HEK293T (cell line): ENCODE measurements at regions not wholly inside any gene's neighbourhood (a gene's known extent, or its start where the extent isn't known, plus 50 kb on each side); places are given as distances from the start of the nearest gene placed in this dataset.

Experiments used
- ARNT ChIP-seq: fragments of 450-650 bp; IDR thresholded peaks from 2 replicates; pipeline ENCODE4 v1.6.1; 2017; ENCODE audit warnings: mild to moderate bottlenecking
- BHLHE40 ChIP-seq: fragments of 450-650 bp; IDR thresholded peaks from 2 replicates; pipeline ENCODE4 v1.6.1; 2016; ENCODE audit warnings: mild to moderate bottlenecking, moderate library complexity, borderline replicate concordance
- CTBP1 ChIP-seq: fragments of 450-650 bp; IDR thresholded peaks from 2 replicates; pipeline ENCODE4 v1.6.1; 2016; ENCODE audit warnings: borderline replicate concordance
- ELF4 ChIP-seq: fragments of 450-650 bp; IDR thresholded peaks from 2 replicates; pipeline ENCODE4 v1.6.1; 2017; ENCODE audit warnings: antibody characterized with exemption
- FOXM1 ChIP-seq: fragments of 450-650 bp; IDR thresholded peaks from 2 replicates; pipeline ENCODE4 v1.6.1; 2017; ENCODE audit warnings: mild to moderate bottlenecking, borderline replicate concordance
- HDGF ChIP-seq: fragments of 450-650 bp; IDR thresholded peaks from 2 replicates; pipeline ENCODE4 v1.6.1; 2017; ENCODE audit warnings: antibody characterized with exemption, borderline replicate concordance
- L3MBTL2 ChIP-seq: fragments of 450-650 bp; conservative IDR thresholded peaks from 2 replicates; pipeline ENCODE4 v1.6.1; 2016; ENCODE audit warnings: mild to moderate bottlenecking
- LEF1 ChIP-seq: fragments of 450-650 bp; IDR thresholded peaks from 2 replicates; pipeline ENCODE4 v1.6.1; 2017; ENCODE audit warnings: mild to moderate bottlenecking, borderline replicate concordance
- NFRKB ChIP-seq: fragments of 450-650 bp; IDR thresholded peaks from 2 replicates; pipeline ENCODE4 v1.6.1; 2016; ENCODE audit warnings: mild to moderate bottlenecking, moderate library complexity
- SP1 ChIP-seq: fragments of 450-650 bp; IDR thresholded peaks from 2 replicates; pipeline ENCODE4 v1.6.1; 2017
- TARDBP ChIP-seq: fragments of 450-650 bp; IDR thresholded peaks from 2 replicates; pipeline ENCODE4 v1.6.1; 2016
- ZNF384 ChIP-seq: fragments of 450-650 bp; IDR thresholded peaks from 2 replicates; pipeline ENCODE4 v1.6.1; 2016
- TF ChIP-seq, protein P1 (sequence below): fragments of 450-650 bp; IDR thresholded peaks from 2 replicates; pipeline ENCODE4 v1.6.1; 2016

DNA sequence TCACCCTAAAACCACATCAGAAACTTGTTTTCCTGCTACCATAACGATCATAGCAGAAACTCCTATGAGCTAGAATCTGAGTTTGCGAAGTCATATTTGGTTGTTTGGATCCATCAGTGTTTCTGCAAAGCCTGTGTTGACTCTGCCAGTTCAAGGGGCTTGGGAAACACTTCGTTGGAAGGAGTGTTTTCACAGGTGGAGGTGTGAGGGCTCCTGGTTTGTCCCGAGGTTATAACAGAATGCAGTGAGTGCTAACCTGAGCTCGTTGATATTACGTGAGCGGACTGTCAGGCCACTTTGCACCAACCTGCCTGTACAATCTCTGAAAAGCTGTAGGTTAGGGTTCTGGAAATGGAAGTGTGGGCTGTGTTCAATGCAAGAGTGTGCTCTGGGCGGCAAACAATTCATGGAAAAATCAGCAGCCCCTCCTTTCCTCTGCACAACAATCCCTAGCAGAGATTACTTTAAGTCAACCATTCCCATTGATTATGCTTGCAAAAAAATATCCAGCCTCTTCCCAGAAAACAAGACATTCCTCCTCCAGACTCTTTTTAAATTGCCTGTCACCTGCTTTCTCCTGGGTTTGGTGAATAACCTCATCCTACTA is 622.0 kb downstream of the TYW1 start:
- TF ChIP-seq ELF4 (no peak), L3MBTL2 (no peak), NFRKB (no peak), SP1 (no peak), ZNF384 (no peak), BHLHE40 (no peak), FOXM1 (no peak), ARNT (no peak), TARDBP (no peak), CTBP1 (no peak), HDGF (no peak), LEF1 (no peak)
- TF ChIP-seq, protein P1, sequence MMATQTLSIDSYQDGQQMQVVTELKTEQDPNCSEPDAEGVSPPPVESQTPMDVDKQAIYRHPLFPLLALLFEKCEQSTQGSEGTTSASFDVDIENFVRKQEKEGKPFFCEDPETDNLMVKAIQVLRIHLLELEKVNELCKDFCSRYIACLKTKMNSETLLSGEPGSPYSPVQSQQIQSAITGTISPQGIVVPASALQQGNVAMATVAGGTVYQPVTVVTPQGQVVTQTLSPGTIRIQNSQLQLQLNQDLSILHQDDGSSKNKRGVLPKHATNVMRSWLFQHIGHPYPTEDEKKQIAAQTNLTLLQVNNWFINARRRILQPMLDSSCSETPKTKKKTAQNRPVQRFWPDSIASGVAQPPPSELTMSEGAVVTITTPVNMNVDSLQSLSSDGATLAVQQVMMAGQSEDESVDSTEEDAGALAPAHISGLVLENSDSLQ = no peak
